HS-27A (cell line): ENCODE measurements at regions not wholly inside any gene's neighbourhood (a gene's known extent, or its start where the extent isn't known, plus 50 kb on each side); places are given as distances from the start of the nearest gene placed in this dataset.
"Not testable (repeated sequence)": the region's sequence is repeated elsewhere in the genome, so short reads cannot be mapped to it uniquely, and the experiment has no call there.

Source experiments
- DNase-seq: peaks from one replicate; pipeline ENCODE4 v3.0.0-alpha.2; 2012; ENCODE audit warnings: low read depth, missing footprints

DNA sequence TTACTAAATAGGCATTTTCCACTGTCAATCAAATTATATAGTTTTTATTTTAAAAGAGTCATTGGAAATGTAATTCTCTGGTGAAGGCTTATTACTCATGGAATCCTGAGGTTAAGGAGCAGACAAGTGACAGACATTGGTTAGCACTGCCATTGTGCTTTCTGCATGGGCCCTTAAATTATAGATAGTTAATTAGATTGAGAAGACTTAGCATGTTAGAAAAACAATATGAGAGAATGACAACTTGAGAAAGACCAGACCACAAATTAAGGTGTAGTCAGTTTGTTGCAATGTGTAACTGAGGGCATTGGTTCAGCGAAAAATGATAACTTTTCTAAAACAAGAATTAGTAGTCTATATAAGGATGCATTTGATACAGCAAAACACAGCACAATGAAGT is 195.5 kb downstream of the SLITRK6 start:
- DNase-seq: no peak

DNA sequence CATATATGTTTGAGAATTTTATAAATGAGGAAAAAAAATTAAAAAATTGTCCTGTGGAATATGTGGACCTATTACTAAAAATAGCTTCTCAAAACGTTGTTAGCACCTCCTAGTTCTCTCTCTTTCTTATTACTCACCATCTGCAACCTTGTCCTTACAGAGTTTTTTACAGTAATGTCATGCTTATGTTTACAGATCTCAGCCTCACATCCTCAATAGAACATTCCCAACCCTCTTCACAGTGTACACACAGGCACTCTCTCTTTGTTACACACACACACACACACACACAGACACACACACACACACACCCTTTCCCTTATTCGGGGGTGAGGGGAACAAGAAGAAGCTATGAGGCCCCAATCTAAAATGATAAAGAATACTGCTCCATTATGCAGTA is 197.7 kb downstream of the SLITRK6 start:
- no peak for DNase-seq

DNA sequence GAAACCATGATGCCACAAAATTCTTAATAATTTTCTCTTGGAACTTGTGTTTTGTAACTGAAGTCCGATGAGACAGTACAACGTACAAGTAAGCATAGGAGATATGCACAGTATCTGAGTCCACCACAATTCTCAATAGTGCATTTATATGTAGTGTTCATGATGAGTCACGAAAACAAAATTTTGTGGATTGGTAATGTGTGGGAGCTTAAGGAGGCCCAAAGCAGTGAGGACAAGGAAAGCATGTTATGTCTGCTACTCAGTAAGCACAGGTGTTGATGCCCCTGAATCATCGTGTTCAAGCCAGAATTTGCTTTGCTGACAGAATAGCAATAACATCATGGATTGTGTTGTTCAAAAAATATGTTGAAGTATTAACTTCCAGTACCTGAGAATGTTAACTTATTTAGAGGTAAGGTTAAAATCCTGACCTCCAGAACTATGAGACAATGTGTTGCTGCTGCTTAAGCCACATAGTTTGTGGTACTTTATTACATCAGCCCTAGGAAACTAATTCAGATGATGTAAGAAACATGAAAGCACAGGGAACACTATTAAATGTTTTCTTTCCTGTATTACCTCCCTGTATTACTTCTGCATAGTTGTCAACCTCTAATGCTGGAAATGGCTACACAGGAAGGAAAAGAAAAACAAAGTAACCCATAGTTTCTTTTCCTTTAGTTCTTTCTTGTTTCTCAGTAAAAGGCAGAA is 201.3 kb downstream of the SLITRK6 start:
- DNase-seq: no peak

DNA sequence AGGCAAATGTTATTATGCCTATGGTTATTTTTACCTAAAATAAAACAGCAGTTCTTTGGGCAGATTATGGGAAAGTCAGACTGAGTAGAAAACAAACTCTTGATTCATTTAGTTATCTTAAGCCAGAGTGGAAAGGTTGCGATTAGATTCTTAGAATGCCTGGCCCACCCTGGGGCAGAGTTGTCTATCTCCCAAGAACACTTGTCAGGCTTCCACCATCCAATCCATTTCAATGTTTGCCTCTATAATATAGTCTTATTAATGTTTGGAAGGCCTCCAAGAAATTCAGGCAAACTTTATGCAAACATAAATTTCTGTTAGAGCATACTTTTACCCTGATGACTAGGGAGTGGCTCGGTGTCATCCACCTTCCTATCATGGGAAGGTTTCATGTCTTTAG is 207.0 kb downstream of the SLITRK6 start:
- no peak for DNase-seq

DNA sequence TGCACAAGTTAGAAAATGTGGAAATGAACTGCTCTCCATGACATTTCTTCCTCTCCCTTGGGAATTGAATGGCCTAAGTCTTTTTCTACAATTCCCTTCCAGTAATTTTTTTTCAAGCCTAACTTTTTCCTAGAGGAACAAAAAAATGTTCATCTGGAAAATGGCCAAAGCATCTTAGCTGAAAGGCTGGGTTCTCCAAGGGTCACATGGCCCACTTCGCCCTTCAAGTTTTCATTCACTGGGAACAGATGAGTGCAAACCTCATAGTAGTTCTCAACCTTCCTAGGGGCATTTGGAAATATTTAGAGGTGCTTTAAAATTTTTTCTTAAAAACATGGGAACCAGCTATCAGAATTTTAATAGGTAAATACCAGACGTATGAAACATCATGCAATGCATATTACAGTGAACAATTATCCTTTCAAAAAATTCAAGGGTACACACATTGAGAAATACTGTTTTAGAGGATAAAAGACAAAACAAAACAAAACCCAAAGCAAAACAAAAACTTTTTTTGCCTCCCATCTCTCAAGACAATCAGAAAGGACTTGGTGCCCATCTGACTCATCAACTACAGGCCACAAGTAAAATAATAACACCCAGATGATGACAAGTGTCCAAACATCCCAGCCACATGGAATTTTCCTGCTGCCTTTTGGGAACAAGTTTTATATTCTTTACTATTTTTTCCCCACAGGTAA is 208.8 kb downstream of the SLITRK6 start:
- no peak for DNase-seq

DNA sequence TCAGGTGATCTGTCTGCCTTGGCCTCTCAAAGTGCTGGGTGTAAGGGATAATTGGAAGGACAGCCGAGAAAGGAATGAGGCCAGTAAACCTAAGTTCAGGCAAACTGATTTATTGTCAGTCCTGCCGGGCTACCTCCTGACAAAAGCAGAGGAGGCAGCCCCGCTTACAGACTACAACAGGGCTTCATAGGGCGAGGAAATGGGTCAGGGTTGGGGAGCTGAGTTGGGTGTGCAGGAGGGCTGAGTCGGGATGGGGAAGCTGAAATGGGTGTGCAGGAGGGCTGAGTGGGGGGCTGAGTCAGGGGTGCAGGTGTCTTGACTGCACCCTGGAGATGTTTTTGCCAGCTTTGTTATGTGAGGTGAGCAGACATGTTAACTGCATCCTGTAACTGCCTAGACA is 210.2 kb downstream of the SLITRK6 start:
- DNase-seq: no peak

DNA sequence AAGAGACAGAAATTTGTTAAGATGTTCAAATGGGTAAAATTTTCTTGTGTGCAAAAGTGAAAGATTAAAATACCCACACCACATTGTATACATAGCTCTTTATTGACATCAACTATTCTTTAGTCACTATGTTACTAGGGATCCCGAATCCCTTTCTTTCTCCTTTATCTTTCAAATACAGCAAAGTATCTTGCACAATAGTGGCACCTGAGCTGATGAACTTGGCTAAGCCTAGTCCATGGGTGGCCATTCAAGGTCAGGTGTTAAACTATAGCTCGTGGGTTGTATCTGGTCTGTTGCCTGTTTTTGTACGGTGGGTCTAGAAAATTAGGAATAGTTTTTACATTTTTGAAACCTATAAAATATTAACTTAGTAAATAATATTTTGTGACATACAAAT is 210.9 kb downstream of the SLITRK6 start:
- no peak for DNase-seq

DNA sequence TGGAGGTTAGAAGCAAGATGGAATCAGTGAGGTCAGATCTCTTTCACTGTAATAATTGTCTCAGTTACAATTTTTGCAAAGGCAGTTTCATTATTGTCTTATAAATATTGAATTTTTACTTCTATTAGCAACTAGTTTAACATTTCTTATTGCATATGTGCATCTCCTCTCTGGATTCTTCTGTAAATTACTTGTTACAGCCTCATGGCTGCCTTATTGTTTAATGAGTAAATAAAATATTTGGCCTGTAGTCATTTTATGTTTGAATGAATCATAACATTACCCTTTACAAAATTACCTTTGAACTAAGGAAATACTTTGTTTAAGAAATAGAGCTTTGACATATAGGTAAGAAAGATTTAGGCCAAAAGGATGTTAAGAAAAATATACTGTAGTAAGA is 212.4 kb downstream of the SLITRK6 start:
- no peak for DNase-seq

DNA sequence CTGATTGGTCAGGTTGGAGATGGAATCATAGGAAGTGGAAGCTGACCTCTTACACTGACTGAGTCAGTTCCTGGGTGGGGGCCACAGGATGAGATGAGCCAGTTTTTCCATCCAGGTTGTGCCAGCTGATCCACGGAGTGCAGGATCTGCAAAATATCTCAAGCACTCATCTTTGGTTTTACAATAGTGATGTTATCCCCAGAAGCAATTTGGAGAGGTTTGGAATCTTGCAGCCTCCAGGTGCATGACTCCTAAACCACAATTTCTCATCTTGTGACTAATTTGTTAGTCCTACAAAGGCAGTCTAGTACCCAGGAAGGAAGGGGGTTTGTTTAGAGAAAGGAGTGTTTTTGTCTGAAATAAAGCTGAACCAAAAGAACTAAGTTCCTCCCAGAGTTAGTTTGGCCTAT is 212.8 kb downstream of the SLITRK6 start:
- no peak for DNase-seq

DNA sequence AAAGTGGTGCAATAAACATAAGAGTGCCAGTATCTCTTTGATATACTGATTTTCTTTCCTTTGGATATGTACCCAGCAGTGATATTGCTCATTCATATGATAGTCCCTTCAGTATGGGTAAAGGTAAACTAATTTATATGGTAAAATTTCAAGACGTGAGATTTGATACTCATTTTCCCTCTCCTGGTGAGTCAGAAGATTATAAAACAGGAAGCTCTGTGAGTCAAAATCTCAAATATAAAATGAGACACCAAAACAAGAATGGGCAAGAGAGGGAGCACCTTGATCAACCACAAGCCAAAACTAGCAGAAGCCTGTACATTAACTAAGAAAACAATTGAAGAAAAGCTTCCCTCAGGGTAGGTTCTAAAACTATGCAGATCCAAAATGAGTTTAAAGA is 216.3 kb downstream of the SLITRK6 start:
- no peak for DNase-seq

DNA sequence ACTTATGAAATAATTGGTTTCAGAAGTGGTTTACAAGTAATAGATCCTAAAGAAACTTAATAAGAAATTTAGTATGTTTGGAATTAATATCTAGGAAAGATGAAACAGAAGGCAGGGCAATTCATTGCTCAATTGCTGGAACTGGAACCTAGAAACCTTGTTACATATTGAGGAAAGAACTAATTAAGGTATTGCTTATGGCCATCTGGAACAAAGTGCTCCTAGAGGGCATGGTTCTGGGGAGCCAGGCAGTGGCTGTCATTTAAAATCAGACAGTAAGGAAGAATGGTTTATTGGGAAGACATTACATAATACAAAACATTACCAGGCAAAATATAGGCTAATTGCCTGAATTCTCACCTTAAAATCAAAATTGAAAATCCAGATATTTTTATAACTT is 224.1 kb downstream of the SLITRK6 start:
- no peak for DNase-seq

DNA sequence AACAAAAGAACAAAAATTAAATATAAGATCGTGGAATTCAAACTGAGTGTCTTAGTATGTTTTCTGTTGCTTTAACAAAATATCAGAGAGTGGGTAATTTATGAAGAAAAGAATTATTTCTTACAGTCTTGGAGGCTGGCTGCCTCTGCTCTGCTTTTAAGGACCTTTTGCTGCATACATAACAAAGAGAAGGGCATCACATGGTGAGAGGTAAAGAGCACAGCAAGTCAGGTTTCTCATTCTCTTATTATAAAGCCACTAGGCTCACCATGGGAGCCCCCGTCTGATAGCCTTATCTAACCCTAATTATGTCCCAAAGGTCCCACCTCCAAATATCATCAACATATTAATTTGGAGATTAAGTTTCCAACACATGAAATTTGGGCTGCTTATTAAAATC is 231.3 kb downstream of the SLITRK6 start:
- no peak for DNase-seq

DNA sequence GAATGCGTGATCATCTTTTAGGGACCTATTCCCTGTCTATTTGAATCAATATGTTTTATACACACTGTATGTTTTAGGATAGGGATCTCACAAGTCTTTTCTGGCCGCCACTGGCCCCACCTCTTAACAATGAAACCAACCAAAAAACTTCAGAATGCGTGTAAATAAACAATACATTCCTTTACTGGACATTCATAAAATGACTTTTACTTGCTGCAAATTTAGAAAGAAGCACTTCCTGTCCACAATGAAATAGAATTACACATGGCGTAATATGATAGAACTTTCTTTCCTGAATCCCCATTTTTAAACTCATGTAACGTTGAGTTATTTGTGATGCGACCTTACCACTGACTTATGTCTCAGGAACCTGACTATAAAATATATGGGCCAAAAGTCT is 233.6 kb downstream of the SLITRK6 start:
- DNase-seq: no peak

DNA sequence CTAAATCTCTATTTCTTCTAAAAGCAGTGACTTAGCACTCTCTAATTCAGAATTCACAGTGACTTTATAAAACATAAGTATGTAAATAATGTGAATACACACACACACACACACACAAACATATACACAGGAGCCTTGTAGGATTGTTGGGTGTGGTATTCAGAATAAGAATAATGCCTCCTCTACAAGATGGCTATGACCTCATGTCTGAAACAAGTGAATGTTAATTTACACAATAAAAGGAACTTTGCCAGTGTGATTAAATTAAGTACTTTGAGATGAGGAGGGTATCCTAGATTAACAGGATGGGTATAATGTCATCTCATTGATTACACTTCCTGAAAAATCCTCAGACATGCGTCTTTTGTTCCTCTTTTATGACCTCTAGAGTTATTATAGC is 234.6 kb downstream of the SLITRK6 start:
- no peak for DNase-seq

DNA sequence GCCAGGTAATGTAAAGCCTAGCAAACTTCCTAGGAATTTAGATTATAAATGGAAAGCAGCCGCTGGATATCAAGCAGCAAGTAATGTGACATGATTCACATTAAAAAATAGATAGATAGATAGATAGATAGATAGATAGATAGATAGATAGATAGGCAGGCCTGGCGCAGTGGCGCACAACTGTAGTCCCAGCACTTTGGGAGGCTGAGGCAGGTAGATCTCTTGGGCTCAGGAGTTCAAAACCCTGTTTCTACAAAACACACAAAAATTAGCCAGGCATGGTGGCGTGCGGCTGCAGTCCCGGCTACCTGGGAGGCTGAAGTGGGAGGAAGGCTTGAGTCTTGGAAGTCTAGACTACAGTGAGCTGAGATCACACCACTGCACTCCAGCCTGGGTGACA is 236.9 kb downstream of the SLITRK6 start:
- DNase-seq: no peak

DNA sequence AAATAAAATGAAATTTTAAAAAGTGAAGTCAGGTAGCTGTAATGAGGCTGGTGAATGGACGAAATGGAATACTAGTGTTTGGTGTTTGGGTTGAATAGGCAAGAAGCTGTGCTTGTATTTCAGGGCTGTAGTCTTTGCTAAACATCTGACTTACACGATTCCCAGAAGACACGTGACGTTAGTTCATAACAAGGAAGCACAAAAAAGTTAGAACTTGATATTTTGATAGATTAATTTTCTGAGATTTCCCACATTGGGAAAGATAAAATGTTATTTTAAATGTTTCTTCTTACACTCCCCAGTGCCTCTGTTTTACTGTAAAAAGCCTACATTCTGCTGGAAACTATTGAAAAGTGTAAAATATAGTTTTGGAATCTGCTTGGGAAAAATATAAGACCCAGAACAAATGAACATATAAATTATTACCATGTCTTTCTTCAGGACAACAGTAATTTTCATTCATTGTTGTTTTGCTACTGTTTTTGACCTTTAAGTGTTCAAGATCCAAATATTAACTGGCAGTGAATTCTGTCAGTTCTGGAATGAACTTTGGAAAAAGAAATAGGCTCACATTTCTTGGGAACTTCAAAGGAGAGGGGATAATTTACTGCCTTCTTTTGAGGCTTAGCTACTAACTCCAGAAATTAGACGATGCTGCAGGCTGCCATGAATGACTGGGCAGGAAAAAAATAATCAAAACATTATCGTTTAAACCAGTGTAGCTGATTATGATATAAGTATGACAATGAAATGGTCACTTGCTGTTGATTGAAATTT is 241.3 kb downstream of the SLITRK6 start:
- DNase-seq: no peak

DNA sequence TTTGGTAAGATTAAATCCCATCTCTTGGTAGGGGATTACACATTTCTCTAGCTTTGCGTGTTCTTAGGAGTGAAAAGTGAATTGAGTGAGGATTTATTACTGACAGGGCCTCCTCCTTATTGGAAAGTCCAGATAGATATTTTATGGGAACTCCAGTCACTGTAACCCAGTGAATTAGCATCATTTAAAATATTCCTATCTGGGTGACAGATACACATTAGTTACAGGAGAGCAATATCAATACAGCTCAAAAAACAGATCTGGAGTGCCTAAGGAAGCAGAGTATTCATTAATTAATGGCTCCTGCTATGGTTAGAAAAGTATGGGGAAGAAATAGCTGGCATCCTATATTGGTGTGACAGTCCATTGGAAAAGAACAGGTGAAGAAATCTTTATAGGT is 248.2 kb downstream of the SLITRK6 start:
- no peak for DNase-seq

DNA sequence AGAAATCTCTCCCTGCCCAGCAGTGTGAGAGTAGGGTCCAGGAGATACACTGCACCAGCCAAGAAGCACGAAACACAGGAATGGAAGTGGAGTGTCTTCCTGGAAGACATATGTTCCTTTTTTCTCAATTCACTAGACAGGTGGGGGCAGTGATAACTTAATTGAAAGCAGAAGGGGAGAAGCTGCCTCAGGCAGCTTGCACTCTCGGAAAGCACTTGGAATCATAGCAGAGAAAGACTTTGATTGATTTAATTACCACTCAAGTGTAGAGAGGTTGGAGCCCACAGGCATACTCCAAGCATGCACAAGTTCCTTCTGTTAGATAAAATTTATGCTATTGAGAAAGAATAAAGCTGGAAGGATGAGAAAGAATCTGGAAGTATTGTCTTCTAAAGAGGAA is 249.4 kb downstream of the SLITRK6 start:
- DNase-seq: no peak

DNA sequence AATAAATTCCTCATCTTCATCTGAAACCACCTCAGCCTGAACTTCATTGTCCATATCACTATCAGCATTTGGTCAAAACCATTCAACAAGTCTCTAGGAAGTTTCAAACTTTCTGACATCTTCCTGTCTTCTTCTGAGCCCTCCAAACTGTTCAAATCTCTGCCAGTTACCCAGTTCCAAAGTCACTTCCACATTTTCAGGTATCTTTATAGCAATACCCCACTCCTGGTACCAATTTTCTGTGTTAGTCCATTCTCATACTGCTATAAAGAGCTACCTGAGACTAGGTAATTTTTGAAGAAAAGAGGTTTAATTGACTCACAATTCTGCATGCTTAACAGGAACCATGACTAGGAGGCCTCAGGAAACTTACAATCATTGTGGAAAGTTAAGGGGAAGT is 250.4 kb downstream of the SLITRK6 start:
- DNase-seq: not testable (repeated sequence)

DNA sequence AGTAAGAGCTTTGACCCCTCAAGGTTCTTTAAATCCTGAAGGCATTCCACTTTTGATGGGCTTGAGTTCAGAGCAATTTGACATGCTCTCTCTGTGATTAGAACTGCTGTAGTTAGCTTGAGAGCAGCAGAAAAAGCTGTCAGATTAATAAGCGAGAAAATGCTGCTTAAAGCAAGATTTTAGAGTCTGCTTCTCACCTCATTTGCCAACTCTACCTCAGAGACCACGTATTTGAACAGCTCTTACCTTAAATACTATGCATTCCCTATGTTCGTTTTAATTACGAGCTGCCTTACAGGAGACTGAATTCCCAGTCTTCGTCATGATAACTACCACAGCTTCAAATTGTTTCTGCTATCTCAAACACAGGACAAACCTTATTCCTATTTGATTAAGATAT is 253.4 kb downstream of the SLITRK6 start:
- no peak for DNase-seq

DNA sequence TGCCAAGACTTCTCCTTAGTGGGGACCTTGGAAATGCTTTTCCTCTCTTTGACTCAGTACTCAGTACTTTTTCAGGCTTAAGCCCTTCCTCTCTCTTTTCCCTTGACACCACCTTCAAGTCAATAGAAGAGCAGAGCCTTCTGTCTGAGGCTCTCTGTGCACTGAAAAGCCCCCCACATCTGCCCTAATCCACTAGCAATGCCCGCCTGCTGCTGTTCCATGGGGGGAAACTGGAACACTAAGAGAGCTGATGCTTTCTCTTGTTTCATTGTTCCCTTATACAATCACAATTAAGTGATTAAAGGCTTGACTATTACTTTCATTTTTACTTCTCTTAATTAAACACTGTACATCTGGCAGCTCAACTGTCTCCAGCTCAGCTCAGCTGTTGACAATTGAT is 254.5 kb downstream of the SLITRK6 start:
- DNase-seq: no peak

DNA sequence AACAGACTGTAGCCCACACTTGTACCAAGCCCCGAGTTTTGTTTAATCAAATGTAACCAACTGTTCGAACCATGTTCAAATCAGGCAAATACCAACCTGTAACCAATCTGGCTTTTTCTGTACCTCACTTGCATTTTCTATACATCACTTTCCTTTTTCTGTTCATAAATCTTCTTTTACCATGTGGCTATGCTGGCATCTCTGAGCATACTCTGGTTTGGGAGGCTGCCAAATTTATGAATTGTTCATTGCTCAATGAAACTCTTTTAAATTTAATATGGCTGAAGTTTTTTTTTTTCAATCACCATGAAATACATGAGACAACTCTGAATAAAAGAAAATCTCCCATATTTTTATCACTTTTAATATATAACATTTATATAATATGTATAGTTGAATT is 256.1 kb downstream of the SLITRK6 start:
- no peak for DNase-seq

DNA sequence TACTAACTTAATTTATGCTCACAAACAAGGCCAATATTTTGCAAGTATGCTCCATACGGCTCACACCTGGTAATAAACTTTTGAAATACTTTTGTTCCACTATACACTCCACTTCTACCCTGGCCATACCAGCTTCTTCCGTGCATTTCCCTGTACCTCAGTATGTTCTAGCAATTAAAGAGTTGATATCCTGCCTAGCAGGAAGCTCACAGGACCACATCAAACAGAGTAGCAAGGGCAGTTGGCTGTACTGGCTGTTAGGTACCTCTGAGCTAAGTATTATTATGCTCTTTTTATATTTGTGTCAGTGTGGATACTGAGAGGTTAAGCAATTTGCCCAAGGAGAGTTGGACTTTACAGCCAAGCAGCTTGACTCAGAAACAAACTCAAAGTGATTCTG is 257.7 kb downstream of the SLITRK6 start:
- DNase-seq: no peak
